B cell (primary cell): ENCODE measurements at regions not wholly inside any gene's neighbourhood (a gene's known extent, or its start where the extent isn't known, plus 50 kb on each side); places are given as distances from the start of the nearest gene placed in this dataset.

ENCODE experiments used
- ATAC-seq: fragments of 200-7000 bp; cut with Tn5 transposase; one replicate; pipeline ENCODE4 v1.10.0; 2021; ENCODE audit warnings: low read depth, mild to moderate bottlenecking, moderate number of reproducible peaks, moderate library complexity
- CTCF ChIA-PET: fragments of 350-600 bp; sonication (Branson Sonifier 250); formaldehyde crosslinking; loops from one replicate; lab custom pipeline; 2021; ENCODE audit warnings: antibody characterized with exemption, inconsistent platforms; lab: Charles Lee
- POLR2A ChIA-PET: fragments of 350-600 bp; sonication (Branson Sonifier 250); formaldehyde crosslinking; loops from one replicate; lab custom pipeline; 2021; ENCODE audit warnings: antibody characterized with exemption; lab: Charles Lee
- DNase-seq: peaks from one replicate; pipeline ENCODE4 v3.0.0; 2013
- H2AFZ ChIP-seq: 2 replicates; pipeline ENCODE4 v1.6.1; 2012; ENCODE audit warnings: mild to moderate bottlenecking, low read depth, low read length; ENCODE audit not compliant: insufficient read depth, poor library complexity, severe bottlenecking
- H3K27ac ChIP-seq, 2 donors: 1 replicate in 1 of 2; 2 replicates in 1 of 2; pipeline ENCODE4 v1.5.1; 2012 to 2013; ENCODE audit warnings: low read length in 2 of 2, mild to moderate bottlenecking in 2 of 2, moderate library complexity in 1 of 2
- H3K27me3 ChIP-seq, 4 experiments: fragments of 200-600 bp in 1 of 4; sonication (generic) in 1 of 4; replicated peaks in 1 of 4; 1 replicate in 2 of 4; 2 replicates in 2 of 4; pipeline versions ENCODE4 v1.6.1 to v1.7.0; 2013 to 2016; ENCODE audit warnings: low read length in 3 of 4, mild to moderate bottlenecking in 2 of 4, mixed read lengths in 1 of 4, moderate library complexity in 1 of 4; ENCODE audit not compliant: insufficient read depth in 4 of 4, control insufficient read depth in 3 of 4; ENCODE audit errors: control extremely low read depth in 1 of 4
- H3K36me3 ChIP-seq, 2 experiments: replicated peaks in 1 of 2; 1 replicate in 1 of 2; 2 replicates in 1 of 2; pipeline versions ENCODE4 v1.6.1 to v1.7.1; 2013; ENCODE audit warnings: low read length in 1 of 2; ENCODE audit not compliant: insufficient read depth in 2 of 2, control insufficient read depth in 1 of 2; ENCODE audit errors: control extremely low read depth in 1 of 2, extremely low read depth in 1 of 2
- H3K4me1 ChIP-seq, 2 donors: fragments of 200-600 bp in 1 of 2; sonication (generic) in 1 of 2; 1 replicate in 1 of 2; 2 replicates in 1 of 2; pipeline versions ENCODE4 v1.5.1 to v1.6.1; 2013 to 2017; ENCODE audit warnings: low read length in 2 of 2; ENCODE audit not compliant: control insufficient read depth in 2 of 2, insufficient read depth in 2 of 2
- H3K4me2 ChIP-seq: replicated peaks from 2 replicates; pipeline ENCODE3; 2012; ENCODE audit warnings: mild to moderate bottlenecking, low read depth, low read length; ENCODE audit not compliant: poor library complexity, severe bottlenecking
- H3K4me3 ChIP-seq, 5 experiments: fragments of 200-600 bp in 1 of 5; sonication (generic) in 1 of 5; 1 replicate in 3 of 5; 2 replicates in 2 of 5; pipeline versions ENCODE4 v1.5.1 to v1.7.0; 2011 to 2016; ENCODE audit warnings: low read length in 4 of 5, mild to moderate bottlenecking in 4 of 5, low read depth in 2 of 5, control low read depth in 1 of 5, moderate library complexity in 1 of 5; ENCODE audit not compliant: insufficient read depth in 1 of 5; ENCODE audit errors: control extremely low read depth in 1 of 5, extremely low read depth in 1 of 5
- H3K79me2 ChIP-seq: fragments of 200-600 bp; sonication (generic); one replicate; pipeline ENCODE4 v1.6.0; 2016; ENCODE audit warnings: low read length; ENCODE audit not compliant: control insufficient read depth, insufficient read depth
- H3K9ac ChIP-seq: fragments of 200-600 bp; sonication (generic); 2 replicates; pipeline ENCODE4 v1.6.1; 2017; ENCODE audit warnings: mild to moderate bottlenecking, low read length, moderate library complexity
- H3K9me3 ChIP-seq, 3 donors: one replicate each; pipeline versions ENCODE4 v1.6.1 to v1.7.1; 2013; ENCODE audit warnings: low read length in 2 of 3; ENCODE audit not compliant: control insufficient read depth in 2 of 3, insufficient read depth in 1 of 3; ENCODE audit errors: control extremely low read depth in 1 of 3
- H4K20me1 ChIP-seq: 2 replicates; pipeline ENCODE4 v1.6.0; 2012; ENCODE audit warnings: mild to moderate bottlenecking, low read length; ENCODE audit not compliant: insufficient read depth, control insufficient read depth, poor library complexity, severe bottlenecking
- H3K27ac Mint-ChIP-seq: one replicate; pipeline ENCODE4 v1.8.0; 2021; ENCODE audit warnings: mixed read lengths
- H3K27me3 Mint-ChIP-seq: one replicate; pipeline ENCODE4 v1.8.0; 2021; ENCODE audit warnings: mixed read lengths
- H3K4me1 Mint-ChIP-seq: one replicate; pipeline ENCODE4 v1.8.0; 2021; ENCODE audit warnings: mixed read lengths
- H3K4me3 Mint-ChIP-seq: one replicate; pipeline ENCODE4 v1.8.0; 2021; ENCODE audit warnings: mixed read lengths
- H3K9me3 Mint-ChIP-seq: one replicate; pipeline ENCODE4 v1.8.0; 2022; ENCODE audit warnings: mixed read lengths; ENCODE audit not compliant: insufficient read depth
- EZH2 ChIP-seq: IDR thresholded peaks from 2 replicates; pipeline ENCODE4 v1.6.1; 2012; ENCODE audit warnings: borderline replicate concordance, low read depth, mild to moderate bottlenecking, moderate library complexity, low read length; ENCODE audit not compliant: insufficient read depth, poor library complexity, severe bottlenecking
- WGBS: methylation state at CpG from one replicate; pipeline ENCODE4 v1.1.5; 2013; ENCODE audit warnings: missing lambda C conversion rate; ENCODE audit not compliant: insufficient coverage; 5-methylcytosine and 5-hydroxymethylcytosine counted together
- intact Hi-C: fragments of 100-400 bp; cut with micrococcal nuclease; formaldehyde crosslinking; loops from one replicate; pipeline ENCODE4 v1.10.0; 2022
- TF ChIP-seq, protein P1 (sequence below): fragments of 200-600 bp; IDR thresholded peaks from one replicate; pipeline ENCODE4 v1.8.0; 2022; ENCODE audit warnings: antibody characterized with exemption, mild to moderate bottlenecking

DNA sequence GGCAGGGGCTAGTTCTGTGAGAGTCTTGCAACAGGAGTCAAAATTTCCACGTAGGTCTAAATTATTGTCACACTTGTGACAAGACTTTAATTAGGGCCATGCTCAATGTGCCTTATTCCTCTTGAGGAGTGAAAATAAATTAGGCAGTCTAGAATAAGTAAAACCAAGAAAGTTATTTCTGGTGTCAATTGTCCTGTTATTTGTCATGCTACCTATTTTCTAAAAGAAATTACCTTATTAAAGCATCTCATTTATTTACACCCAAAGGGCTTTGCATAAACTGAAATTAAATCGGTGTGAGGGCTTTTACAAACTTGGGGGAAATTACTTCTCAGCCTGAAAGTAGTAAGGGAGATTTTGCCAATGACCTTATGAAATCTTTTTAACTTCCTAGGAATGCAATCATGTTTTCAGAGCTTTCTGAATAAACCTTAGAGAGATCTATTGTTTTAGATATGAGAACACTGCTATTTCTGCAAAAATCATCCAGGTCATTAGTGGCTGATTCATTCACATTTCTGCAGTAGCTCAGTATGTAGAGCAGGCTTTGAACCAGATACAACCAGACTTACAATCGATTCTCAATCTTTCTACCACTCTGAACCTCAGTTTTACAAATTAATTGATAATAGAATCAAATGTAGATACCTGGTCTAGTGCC, 221.2 kb upstream of the SAMSN1 start:
- Histone ChIP-seq H3K27ac (no peak overlapping the region), H3K4me2 (no peak overlapping the region), H3K4me1 (peaks cover 19 to 23% of the 10 kb centered on the region in 2 donors), H3K27me3 (no peaks in the 10 kb centered on the region), H3K9ac (no peak overlapping the region), H3K79me2 (no peaks in the 10 kb centered on the region), H3K9me3 (peaks cover 0 to 3% (median 0%) of the 10 kb centered on the region in 3 donors), H3K4me3 (no peak overlapping the region), H3K36me3 (no peaks in the 10 kb centered on the region), H2AFZ (no peak overlapping the region), H4K20me1 (no peaks in the 10 kb centered on the region)
- peaks cover 20% of the 10 kb centered on the region for H3K4me1 Mint-ChIP-seq
- H3K27ac Mint-ChIP-seq: no peak overlapping the region
- ChIA-PET CTCF (interaction anchor here (0.6 kb wide), 1 partner anchor 385 kb away, joined by 3 read pairs; no protein-coding TSS in a partner anchor), POLR2A (no interaction called here)
- DNase-seq: no peak
- no peaks in the 10 kb centered on the region for H3K27me3 Mint-ChIP-seq
- TF ChIP-seq, protein P1, sequence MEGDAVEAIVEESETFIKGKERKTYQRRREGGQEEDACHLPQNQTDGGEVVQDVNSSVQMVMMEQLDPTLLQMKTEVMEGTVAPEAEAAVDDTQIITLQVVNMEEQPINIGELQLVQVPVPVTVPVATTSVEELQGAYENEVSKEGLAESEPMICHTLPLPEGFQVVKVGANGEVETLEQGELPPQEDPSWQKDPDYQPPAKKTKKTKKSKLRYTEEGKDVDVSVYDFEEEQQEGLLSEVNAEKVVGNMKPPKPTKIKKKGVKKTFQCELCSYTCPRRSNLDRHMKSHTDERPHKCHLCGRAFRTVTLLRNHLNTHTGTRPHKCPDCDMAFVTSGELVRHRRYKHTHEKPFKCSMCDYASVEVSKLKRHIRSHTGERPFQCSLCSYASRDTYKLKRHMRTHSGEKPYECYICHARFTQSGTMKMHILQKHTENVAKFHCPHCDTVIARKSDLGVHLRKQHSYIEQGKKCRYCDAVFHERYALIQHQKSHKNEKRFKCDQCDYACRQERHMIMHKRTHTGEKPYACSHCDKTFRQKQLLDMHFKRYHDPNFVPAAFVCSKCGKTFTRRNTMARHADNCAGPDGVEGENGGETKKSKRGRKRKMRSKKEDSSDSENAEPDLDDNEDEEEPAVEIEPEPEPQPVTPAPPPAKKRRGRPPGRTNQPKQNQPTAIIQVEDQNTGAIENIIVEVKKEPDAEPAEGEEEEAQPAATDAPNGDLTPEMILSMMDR: no peak
- no peak for TF ChIP-seq EZH2
- H3K9me3 Mint-ChIP-seq: peaks cover 2% of the 10 kb centered on the region
- intact Hi-C loops: loop anchor here (10.0 kb wide), 1 partner anchor 107 kb away; no protein-coding TSS in a partner anchor
- ATAC-seq: no peak
- H3K4me3 Mint-ChIP-seq: no peak overlapping the region
- WGBS: no CpG with 5 or more reads among the region's 3 CpGs

DNA sequence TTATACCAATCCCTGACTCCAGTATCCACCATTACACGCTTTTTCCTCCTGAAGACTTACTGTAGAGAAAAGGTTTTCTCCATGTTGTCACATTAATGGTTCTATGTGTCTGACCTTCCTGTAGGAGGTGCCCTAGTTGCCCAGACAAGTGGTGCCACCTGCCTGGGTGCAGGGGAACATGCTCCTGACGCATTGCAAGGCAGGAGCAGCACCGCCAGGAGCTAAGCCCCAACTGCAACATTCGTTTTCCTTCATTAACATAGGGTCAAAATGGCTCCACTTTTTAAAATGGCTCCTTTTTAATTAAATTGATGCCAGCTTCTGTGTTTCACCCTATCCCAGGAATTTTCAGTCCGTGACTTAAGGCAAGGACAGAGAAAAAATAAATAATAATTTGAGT, 220.1 kb upstream of the SAMSN1 start:
- Histone ChIP-seq H3K36me3 (no peaks in the 10 kb centered on the region), H3K27me3 (no peaks in the 10 kb centered on the region), H3K9ac (no peak overlapping the region), H4K20me1 (no peaks in the 10 kb centered on the region), H2AFZ (no peak overlapping the region), H3K27ac (no peak overlapping the region), H3K9me3 (peaks cover 0 to 3% (median 0%) of the 10 kb centered on the region in 3 donors), H3K4me1 (peaks cover 26 to 34% of the 10 kb centered on the region in 2 donors), H3K4me3 (no peak overlapping the region), H3K79me2 (no peaks in the 10 kb centered on the region), H3K4me2 (no peak overlapping the region)
- ChIA-PET CTCF (interaction anchor here (1.0 kb wide), 1 partner anchor 28 kb away, joined by 4 read pairs; no protein-coding TSS in a partner anchor), POLR2A (no interaction called here)
- H3K4me3 Mint-ChIP-seq: no peak overlapping the region
- intact Hi-C loops: loop anchor here (10.0 kb wide), 1 partner anchor 109 kb away; no protein-coding TSS in a partner anchor
- WGBS: 100% methylated on average over 2 of the region's 5 CpGs
- peaks cover 2% of the 10 kb centered on the region for H3K9me3 Mint-ChIP-seq
- no peak overlapping the region for H3K27ac Mint-ChIP-seq
- H3K27me3 Mint-ChIP-seq: no peaks in the 10 kb centered on the region
- ATAC-seq (no peak), DNase-seq (no peak)
- H3K4me1 Mint-ChIP-seq: peaks cover 21% of the 10 kb centered on the region
- TF ChIP-seq EZH2: no peak
- TF ChIP-seq, protein P1: no peak
